Upper lobe of left lung (tissue), 6 donors: ENCODE measurements at regions not wholly inside any gene's neighbourhood (a gene's known extent, or its start where the extent isn't known, plus 50 kb on each side); places are given as distances from the start of the nearest gene placed in this dataset.

Experiments used
- ATAC-seq, 2 donors: fragments of 200-7000 bp; cut with Tn5 transposase; one replicate each; pipeline ENCODE4 v1.9.1; 2022; ENCODE audit warnings: mild to moderate bottlenecking in 2 of 2, moderate library complexity in 2 of 2; ENCODE audit not compliant: low FRiP score in 2 of 2
- DNase-seq, 2 donors: peaks; one replicate each; pipeline ENCODE4 v3.0.0-alpha.2; 2019 to 2020
- H3K27ac ChIP-seq, 4 donors: fragments of 200-600 bp; sonication (generic); one replicate each; pipeline ENCODE4 v1.5.1; 2016 to 2019
- H3K27me3 ChIP-seq, 4 donors: fragments of 200-600 bp; sonication (generic); one replicate each; pipeline ENCODE4 v1.5.1; 2017 to 2019
- H3K36me3 ChIP-seq, 4 donors: fragments of 200-600 bp; sonication (generic); one replicate each; pipeline ENCODE4 v1.5.1; 2016 to 2019
- H3K4me1 ChIP-seq, 4 donors: fragments of 200-600 bp; sonication (generic); one replicate each; pipeline ENCODE4 v1.5.1; 2018 to 2019
- H3K4me3 ChIP-seq, 4 donors: fragments of 200-600 bp; sonication (generic); one replicate each; pipeline ENCODE4 v1.5.1; 2017 to 2019; ENCODE audit warnings: mild to moderate bottlenecking in 2 of 4, moderate library complexity in 1 of 4
- H3K9me3 ChIP-seq, 4 donors: fragments of 200-600 bp; sonication (generic); one replicate each; pipeline ENCODE4 v1.5.1; 2018 to 2019
- EP300 ChIP-seq, 4 donors: sonication (generic); formaldehyde crosslinking; IDR thresholded peaks; one replicate each; pipeline ENCODE4 v1.5.1; 2017; ENCODE audit warnings: antibody characterized with exemption in 4 of 4, control low read depth in 2 of 4
- POLR2A ChIP-seq, 4 donors: fragments of 450-650 bp; IDR thresholded peaks; one replicate each; pipeline ENCODE4 v1.5.1; 2016 to 2017; ENCODE audit warnings: antibody characterized with exemption in 4 of 4, mild to moderate bottlenecking in 2 of 4
- POLR2AphosphoS5 ChIP-seq, 2 donors: sonication (generic); formaldehyde crosslinking; IDR thresholded peaks; one replicate each; pipeline ENCODE4 v1.5.1; 2017; ENCODE audit warnings: antibody characterized with exemption in 2 of 2
- WGBS, 2 donors: methylation state at CpG; one replicate each; pipeline ENCODE4 v1.1.5; 2017 to 2018; 5-methylcytosine and 5-hydroxymethylcytosine counted together
- TF ChIP-seq, protein P1 (sequence below), 6 experiments: fragments of 450-650 bp in 4 of 6; fragments of 200-600 bp in 2 of 6; sonication (generic) in 2 of 6; IDR thresholded peaks; one replicate each; pipeline ENCODE4 v1.5.1; 2016 to 2019; ENCODE audit warnings: antibody characterized with exemption in 6 of 6
- donor health status: DM: no; HTN: no; CAD: no; lungs with moderate emphysema.
- donor health status: DM: no; HTN: yes; CAD: no; lungs with severe emphysema.

- TF ChIP-seq, protein P1, sequence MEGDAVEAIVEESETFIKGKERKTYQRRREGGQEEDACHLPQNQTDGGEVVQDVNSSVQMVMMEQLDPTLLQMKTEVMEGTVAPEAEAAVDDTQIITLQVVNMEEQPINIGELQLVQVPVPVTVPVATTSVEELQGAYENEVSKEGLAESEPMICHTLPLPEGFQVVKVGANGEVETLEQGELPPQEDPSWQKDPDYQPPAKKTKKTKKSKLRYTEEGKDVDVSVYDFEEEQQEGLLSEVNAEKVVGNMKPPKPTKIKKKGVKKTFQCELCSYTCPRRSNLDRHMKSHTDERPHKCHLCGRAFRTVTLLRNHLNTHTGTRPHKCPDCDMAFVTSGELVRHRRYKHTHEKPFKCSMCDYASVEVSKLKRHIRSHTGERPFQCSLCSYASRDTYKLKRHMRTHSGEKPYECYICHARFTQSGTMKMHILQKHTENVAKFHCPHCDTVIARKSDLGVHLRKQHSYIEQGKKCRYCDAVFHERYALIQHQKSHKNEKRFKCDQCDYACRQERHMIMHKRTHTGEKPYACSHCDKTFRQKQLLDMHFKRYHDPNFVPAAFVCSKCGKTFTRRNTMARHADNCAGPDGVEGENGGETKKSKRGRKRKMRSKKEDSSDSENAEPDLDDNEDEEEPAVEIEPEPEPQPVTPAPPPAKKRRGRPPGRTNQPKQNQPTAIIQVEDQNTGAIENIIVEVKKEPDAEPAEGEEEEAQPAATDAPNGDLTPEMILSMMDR (IDR thresholded peaks at IDR 0.05) = no peak
- no peaks in the 10 kb centered on the region for H3K27me3 ChIP-seq
- DNase-seq (no peak), ATAC-seq (peak in 1 of 2 donors; percentile 39)
- H3K4me1 ChIP-seq = no peaks in the 10 kb centered on the region
- H3K36me3 ChIP-seq = no peaks in the 10 kb centered on the region
- H3K9me3 ChIP-seq = peaks cover 0 to 3% (median 0%) of the 10 kb centered on the region in 4 donors
- no peak overlapping the region for H3K4me3 ChIP-seq
- no peak overlapping the region for H3K27ac ChIP-seq
- WGBS, 2 donors = 46 to 52% methylated on average over 1 of the region's 1 CpG
Observed at GRCh38 chr9:120136696-120137095, 443.3 kb downstream of the CDK5RAP2 start.

DNA sequence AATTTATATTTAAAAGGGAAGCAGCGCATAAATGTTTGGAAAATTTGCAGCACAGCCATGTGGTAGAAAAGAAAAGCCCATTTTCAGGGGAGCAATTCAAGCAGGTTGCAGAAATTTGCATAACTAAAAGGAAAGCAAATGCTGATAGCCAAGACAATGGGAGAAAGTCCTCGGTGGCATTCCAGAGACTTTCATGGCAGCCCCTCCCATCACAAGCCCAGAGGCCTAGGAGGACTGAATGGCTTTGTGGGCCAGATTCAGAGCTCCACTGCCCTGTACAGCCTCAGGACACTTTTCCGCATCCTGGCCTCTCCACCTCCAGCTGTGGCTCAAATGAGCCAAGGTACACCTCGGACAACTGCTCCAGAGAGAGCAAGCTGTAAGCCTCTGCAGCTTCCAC, 462.9 kb downstream of the CDK5RAP2 start:
- 85 to 88% methylated on average over 4 of the region's 4 CpGs for whole genome bisulfite sequencing, 2 donors
- no peak overlapping the region for H3K27ac ChIP-seq
- ATAC-seq = no peak

GRCh38 chr9:120110520-120110919, 469.4 kb downstream of the CDK5RAP2 start:
- no peak for ATAC-seq
- Histone ChIP-seq H3K4me1 (no peaks in the 10 kb centered on the region), H3K36me3 (no peaks in the 10 kb centered on the region), H3K27me3 (no peaks in the 10 kb centered on the region), H3K27ac (no peak overlapping the region), H3K4me3 (no peak overlapping the region), H3K9me3 (no peaks in the 10 kb centered on the region)
- DNase-seq = no peak
- no peak for TF ChIP-seq POLR2AphosphoS5 (IDR thresholded peaks at IDR 0.05)
- no peak for TF ChIP-seq POLR2A (IDR thresholded peaks at IDR 0.05)
- no peak for TF ChIP-seq EP300 (IDR thresholded peaks at IDR 0.05)
- TF ChIP-seq, protein P1 (IDR thresholded peaks at IDR 0.05) = no peak
- 80 to 90% methylated on average over 1 of the region's 1 CpG for WGBS, 2 donors

More for the DNA sequence above, 462.9 kb downstream of the CDK5RAP2 start:
- Histone ChIP-seq H3K9me3 (no peaks in the 10 kb centered on the region), H3K36me3 (no peaks in the 10 kb centered on the region), H3K4me3 (no peak overlapping the region), H3K4me1 (no peaks in the 10 kb centered on the region), H3K27me3 (no peaks in the 10 kb centered on the region)
- DNase-seq = no peak
- no peak for TF ChIP-seq EP300 (IDR thresholded peaks at IDR 0.05)
- TF ChIP-seq POLR2A (IDR thresholded peaks at IDR 0.05) = no peak
- no peak for TF ChIP-seq POLR2AphosphoS5 (IDR thresholded peaks at IDR 0.05)
- TF ChIP-seq, protein P1 (IDR thresholded peaks at IDR 0.05) = no peak

GRCh38 chr9:120109242-120109641, 470.7 kb downstream of the CDK5RAP2 start:
- Histone ChIP-seq H3K27ac (no peak overlapping the region), H3K36me3 (no peaks in the 10 kb centered on the region), H3K4me1 (no peaks in the 10 kb centered on the region), H3K9me3 (no peaks in the 10 kb centered on the region), H3K27me3 (no peaks in the 10 kb centered on the region), H3K4me3 (no peak overlapping the region)
- WGBS, 2 donors = 63 to 83% methylated on average over 3 of the region's 3 CpGs
- ATAC-seq = no peak
- DNase-seq = no peak
- TF ChIP-seq POLR2AphosphoS5 (IDR thresholded peaks at IDR 0.05) (no peak), EP300 (IDR thresholded peaks at IDR 0.05) (no peak), POLR2A (IDR thresholded peaks at IDR 0.05) (no peak)
- TF ChIP-seq, protein P1 (IDR thresholded peaks at IDR 0.05) = no peak

- DNase-seq = no peak
- Histone ChIP-seq H3K9me3 (no peaks in the 10 kb centered on the region), H3K36me3 (no peaks in the 10 kb centered on the region), H3K4me1 (no peaks in the 10 kb centered on the region), H3K27ac (no peak overlapping the region), H3K27me3 (no peaks in the 10 kb centered on the region), H3K4me3 (no peak overlapping the region)
- ATAC-seq = no peak
- no peak for TF ChIP-seq POLR2A (IDR thresholded peaks at IDR 0.05)
- TF ChIP-seq EP300 (IDR thresholded peaks at IDR 0.05) = no peak
- TF ChIP-seq, protein P1 (IDR thresholded peaks at IDR 0.05) = no peak
- TF ChIP-seq POLR2AphosphoS5 (IDR thresholded peaks at IDR 0.05) = no peak
- 77 to 94% methylated on average over 1 of the region's 1 CpG for WGBS, 2 donors
Observed at GRCh38 chr9:120107138-120107537, 472.8 kb downstream of the CDK5RAP2 start.
